GM11168 (cell line): ENCODE measurements at regions not wholly inside any gene's neighbourhood (a gene's known extent, or its start where the extent isn't known, plus 50 kb on each side); places are given as distances from the start of the nearest gene placed in this dataset.

ENCODE experiments used
- in situ Hi-C: fragments of 300-500 bp; cut with MboI; formaldehyde crosslinking; loops from one replicate; pipeline ENCODE4 v1.12.0; 2022; ENCODE audit warnings: low sequenced_read_pairs; ENCODE audit not compliant: unreplicated experiment

DNA sequence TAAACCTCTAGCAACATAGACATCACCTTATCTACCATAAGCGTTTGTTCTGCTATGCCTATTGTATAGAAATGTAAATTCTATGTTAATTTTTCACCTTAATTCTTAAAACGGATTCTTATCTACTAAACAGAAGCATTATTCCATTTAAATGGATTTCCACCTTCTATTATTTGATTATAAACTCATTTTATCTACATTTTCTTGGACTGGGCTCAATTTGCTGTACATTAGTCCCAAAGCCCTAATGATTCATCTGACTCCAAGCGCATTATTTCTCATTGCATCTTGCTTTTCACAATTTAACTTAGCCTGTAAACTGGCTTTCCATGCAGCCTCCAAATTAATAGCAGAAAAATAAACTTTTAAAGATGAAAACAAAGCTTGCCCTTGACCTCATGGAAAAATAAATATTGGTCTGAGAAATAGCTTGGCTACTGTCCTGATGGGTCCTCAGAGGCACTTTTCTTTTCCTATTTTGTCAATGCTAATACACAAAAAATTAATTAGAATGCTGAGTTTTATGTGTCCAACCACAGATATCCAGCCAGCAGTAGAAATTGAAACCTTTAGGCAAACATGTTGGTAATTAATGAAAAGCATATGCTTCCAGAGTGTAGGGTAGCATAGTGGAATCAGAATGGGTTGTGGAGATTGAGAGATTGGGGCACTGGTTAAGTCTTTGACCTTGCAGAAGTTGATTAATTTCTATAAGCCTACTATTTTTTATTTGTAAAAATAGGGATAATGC, 81.4 kb upstream of the CFAP20DC start:
- in situ Hi-C loops: no loop called here

GRCh38 chr3:59128685-59129084, 78.9 kb upstream of the CFAP20DC start:
- in situ Hi-C loops: no loop called here

DNA sequence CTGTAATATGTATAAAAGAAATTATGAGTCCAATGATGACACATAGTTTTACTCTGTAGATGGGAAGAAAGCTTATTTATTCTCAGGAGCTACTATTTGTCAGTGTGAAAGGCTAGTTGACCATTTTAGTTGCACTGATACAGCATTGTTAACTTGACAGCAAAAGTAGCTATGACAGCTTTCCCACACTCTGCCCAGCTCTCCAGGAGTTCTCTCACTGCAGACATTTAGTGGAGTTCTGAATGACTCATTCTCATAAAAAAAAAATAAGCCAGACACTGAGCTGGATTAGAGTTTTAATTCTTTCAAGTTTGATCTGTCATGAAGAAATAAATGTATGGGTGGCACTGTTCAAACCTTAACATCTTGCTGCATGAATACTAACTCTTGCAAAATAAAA, 77.2 kb upstream of the CFAP20DC start:
- in situ Hi-C loops: no loop called here

GRCh38 chr3:59126446-59126845, 76.6 kb upstream of the CFAP20DC start:
- in situ Hi-C loops: no loop called here

DNA sequence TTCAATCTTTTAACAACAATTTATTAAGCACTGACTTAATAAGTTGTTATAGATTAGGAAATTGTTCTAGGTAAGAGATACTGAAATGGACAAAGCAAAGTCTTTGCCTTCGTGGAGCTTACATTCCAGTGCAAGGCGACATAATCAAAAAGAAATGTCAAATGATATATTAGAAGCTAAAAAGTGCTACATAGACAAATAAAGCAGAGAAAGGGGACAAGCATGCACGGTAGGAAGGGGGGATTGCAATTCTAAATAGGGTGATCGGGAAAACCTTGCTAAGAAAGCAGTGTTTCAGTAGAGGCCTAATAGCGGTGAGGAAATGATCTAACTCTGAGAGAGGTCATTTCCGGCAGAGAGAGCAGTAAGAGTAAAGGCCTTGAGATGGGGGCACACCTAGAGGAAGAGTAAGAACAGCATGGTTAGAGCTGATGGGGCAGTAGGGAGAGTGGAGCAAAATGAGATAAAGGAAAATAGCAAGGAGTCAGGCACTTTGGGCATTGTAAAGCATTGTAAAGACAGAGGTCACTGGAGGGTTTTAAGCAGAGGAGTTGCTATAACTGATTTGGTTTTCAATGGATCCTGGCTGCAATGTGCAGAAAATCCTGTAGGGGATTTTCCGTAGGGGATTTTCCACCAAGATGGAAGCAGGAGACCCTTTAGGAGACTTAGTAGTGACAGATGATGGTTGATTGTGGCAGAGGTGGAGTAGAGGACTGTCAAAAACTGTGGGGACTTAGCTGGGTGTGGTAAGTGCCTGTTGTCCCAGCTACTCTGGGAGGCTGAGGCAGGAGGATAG, 71.7 kb upstream of the CFAP20DC start:
- in situ Hi-C loops: no loop called here

GRCh38 chr3:59118928-59119327, 69.1 kb upstream of the CFAP20DC start:
- in situ Hi-C loops: no loop called here

- in situ Hi-C loops: no loop called here
Measured at GRCh38 chr3:59117396-59117795, 67.6 kb upstream of the CFAP20DC start.

DNA sequence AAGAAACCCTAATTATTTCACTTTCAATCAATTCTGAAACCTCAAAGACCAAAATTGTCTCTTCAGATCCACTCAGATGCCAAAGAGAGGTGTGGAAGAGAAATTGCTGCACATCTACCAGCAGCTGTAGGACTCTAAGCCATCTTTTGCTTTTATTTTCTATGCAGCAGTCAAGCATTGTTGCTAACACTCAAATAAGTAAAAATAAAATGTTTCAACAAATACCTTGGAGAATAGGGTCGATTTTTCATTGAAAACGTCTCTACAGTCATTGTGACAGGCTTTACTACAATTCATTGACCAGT, 66.4 kb upstream of the CFAP20DC start:
- in situ Hi-C loops: no loop called here

DNA sequence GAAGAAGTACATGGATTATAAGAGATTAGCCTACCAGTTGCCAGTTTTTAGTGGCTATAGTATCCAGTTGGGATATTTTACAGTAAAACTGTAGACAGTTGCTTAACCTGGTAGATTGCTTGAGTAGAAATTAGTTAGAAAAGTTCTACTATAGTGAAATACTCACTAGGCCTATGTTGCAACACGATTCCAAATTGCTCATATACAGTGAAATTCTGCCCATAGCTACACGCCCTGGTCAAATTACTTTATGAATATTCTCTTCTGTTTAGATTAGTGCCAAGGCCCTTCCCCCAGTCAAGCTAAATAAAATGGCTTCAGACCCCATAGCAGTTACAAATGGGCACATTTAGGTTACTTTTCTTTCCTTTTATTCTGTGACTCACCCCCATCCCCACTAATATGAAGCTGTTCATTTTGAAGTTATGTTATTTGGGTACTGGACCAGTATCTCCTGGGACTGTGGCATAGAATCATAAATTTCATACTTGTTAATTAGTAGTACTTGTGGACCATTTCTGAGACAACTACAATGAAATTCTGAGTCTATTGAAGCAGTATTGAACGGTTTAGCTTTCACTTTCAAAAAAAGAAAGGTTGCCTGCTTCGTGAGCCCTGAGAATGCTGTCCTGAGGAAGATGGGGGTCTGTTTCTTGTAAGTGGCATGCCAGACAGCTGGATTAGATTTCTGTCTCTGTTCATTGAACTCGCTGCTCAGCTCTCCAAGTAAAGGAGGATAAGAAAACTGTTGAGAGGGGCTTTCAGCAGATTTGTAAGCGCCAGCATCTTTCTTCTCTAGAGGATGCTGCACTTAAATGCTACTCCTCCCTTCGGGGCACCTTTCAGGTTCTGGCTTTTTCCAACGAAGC, 65.8 kb upstream of the CFAP20DC start:
- in situ Hi-C loops: no loop called here

DNA sequence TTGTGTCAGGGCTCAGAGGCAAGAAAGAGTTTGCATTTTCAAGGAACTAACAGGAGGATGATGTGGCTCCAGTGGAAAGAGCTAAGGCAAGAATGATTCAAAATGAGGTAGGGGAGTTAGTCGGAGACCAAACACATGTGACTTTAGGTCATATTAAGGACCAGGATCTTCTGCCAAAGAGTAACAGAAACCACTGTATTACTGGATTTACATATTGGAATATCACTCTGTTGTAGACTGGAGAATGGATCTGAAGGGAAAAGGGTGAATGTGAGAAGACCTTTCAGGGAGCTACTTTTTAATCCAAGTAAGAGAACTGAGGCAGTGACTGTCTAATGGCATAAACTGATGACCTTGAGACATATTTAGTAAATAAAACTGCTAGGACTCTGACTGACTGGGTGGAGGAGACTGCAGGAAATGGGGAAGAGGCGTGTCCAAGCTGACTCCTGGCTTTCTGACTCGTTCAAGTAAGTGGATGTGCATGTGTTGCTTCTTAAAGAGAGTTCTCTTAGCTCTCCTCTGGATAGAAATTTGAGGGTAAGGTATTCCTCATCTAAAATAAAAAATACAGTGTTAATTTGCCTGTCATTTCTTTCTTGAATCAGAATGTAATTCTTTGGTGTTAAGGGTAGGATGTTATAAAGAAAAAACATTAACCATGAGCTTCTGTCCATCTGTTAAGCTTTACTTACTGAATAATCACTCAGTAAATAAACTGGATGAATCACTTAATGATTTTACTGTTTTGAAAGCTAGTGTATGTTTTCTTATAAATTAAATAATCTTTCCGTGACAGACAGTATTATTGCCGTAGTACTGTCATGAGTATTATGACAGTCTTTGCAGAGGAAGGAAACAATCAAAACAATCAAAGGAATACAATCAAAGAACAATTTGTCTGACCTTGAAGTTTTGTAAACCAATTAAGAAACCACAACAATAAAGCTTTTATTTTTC, 58.3 kb upstream of the CFAP20DC start:
- in situ Hi-C loops: no loop called here

DNA sequence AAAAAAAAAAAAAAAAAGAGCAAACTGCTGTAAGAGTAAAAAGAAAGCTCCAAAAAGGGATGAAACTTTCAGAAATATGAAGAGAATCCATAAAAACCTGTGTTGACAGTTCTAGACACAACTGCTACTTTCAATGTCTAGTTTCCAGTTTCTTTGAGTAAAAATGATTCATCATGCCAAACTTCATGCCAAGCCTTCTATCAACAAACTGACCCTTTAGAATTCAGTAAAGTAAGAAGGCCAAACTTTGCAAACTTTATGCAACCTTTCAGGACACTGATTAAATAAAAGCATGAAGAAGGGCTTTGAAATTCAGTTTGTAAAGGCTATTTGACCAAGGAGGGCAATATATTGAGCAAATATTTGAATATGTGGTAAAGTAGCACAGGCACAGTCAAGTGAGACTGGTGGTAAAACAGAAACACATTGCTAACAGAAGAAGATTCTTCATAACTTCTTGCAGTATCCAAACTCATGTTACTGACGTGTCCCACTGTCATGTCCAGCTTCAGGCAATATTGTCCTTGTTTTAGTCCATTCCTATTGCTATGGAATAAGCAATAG, 56.3 kb upstream of the CFAP20DC start:
- in situ Hi-C loops: no loop called here

- in situ Hi-C loops: no loop called here
Measured at GRCh38 chr3:59103552-59103951, 53.7 kb upstream of the CFAP20DC start.

DNA sequence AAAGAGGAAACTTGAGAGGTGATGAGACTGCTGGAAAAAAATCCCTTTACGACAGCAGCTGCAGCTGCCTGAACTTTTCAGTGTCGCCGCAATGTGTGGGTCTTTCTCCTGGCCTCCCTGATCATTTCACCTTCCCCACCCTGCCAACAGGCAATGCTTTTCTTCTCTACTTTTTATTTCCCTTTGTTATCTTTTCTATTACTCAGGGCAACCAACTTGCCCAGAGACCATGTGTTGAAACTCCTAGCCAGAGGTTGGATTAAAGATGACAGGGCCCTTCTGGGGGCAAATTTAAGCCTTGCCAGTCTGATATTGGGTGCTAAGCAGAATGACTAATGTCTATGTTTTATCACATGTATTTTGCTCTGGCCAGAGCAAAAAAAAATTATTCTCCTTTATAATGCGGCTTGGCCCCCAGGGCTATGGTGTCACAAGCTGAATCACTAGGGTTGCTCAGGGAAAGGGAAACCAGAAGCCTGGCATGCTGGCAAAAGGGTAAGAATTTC, 51.5 kb upstream of the CFAP20DC start:
- in situ Hi-C loops: no loop called here
